ENCODE measurements at regions not wholly inside any gene's neighbourhood (a gene's known extent, or its start where the extent isn't known, plus 50 kb on each side); places are given as distances from the start of the nearest gene placed in this dataset.

DNA sequence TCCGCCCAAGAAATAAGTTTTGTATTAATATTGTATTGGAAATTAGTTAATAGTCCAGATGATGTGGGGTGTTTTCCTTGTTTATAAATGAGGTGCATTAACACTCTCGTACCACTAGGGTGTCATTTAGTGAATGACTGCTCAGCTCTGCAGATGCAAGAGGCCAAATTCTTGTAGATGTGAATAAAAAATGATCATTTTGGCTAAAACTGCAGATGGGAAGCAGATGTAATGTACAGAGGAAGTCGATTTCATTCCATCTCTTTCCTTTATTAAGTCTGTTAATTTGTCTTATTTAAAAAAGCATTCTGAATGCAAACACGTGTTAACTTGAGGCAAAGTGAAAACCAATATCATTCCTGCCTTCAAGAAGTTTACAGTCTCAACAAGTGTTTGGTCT, 108.1 kb downstream of the DHX15 start:
- no peak for DNase-seq
- Mint-ChIP-seq H3K9me3 (no peaks in the 10 kb centered on the region), H3K36me3 (ENCODE audit: low read depth) (no peaks in the 10 kb centered on the region), H3K27me3 (ENCODE audit: low read depth) (peaks cover 48% of the 10 kb centered on the region), H3K27ac (no peak overlapping the region), H3K4me3 (no peak overlapping the region), H3K4me1 (ENCODE audit: low read depth) (peaks cover 12% of the 10 kb centered on the region)
- intact Hi-C loops (cut with micrococcal nuclease), result no loop called here
- CTCF ChIA-PET, result interaction anchor here (1.1 to 1.2 kb wide), 3 partner anchors 10 to 14 kb away, joined by 3 read pairs; no protein-coding TSS in a partner anchor

DNA sequence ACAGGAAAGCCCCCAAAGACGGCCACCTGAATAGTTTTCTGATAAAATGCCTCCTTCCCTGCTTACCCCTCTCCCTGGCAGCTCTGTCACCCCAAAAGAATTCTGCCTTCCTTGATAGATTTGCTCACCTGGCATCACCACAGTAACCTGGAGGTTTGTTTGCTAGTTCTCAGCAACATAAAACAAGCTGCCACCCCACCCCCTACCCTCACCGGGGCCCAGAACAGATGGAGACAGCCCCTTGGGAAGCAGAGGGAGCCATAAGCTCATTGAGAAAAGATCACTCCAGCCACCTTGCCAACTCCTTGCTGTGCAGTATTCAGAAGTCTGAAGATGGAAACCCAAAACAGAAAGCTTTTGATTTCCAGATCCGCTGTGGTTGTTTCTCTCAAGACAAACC, 108.6 kb downstream of the DHX15 start:
- Mint-ChIP-seq H3K9me3 (no peaks in the 10 kb centered on the region), H3K4me1 (ENCODE audit: low read depth) (peaks cover 15% of the 10 kb centered on the region), H3K36me3 (ENCODE audit: low read depth) (no peaks in the 10 kb centered on the region), H3K27ac (no peak overlapping the region), H3K4me3 (no peak overlapping the region), H3K27me3 (ENCODE audit: low read depth) (peaks cover 47% of the 10 kb centered on the region)
- no peak for DNase-seq
- intact Hi-C loops (cut with micrococcal nuclease), result no loop called here
- CTCF ChIA-PET, result interaction anchor here (1.1 to 1.2 kb wide), 3 partner anchors 10 to 14 kb away, joined by 3 read pairs; no protein-coding TSS in a partner anchor

DNA sequence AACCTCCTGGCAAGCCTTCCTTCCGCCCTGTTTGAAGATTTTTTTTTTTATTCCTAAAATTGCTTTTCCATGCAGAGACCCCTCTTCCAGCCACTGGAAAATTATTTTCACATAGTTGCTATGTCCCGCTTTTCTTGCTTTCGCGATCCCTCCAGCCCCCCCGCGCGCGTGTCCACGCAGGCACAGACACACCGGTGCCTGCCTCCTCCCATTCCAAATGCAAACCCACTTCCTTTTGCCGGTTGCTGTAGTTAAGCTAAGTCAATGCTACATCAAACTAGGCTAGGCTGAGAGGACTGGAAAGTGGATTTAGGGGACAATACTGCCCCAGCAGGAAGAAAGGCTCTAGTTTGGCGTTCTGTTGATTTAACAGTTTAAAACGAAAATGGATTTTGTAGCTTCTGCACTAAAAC, 111.0 kb downstream of the DHX15 start:
- peak; percentile 6 for DNase-seq
- Mint-ChIP-seq H3K27ac (no peak overlapping the region), H3K4me3 (peak overlapping the region; percentile 78), H3K36me3 (ENCODE audit: low read depth) (no peaks in the 10 kb centered on the region), H3K9me3 (no peaks in the 10 kb centered on the region), H3K27me3 (ENCODE audit: low read depth) (peaks cover 64% of the 10 kb centered on the region), H3K4me1 (ENCODE audit: low read depth) (peaks cover 28% of the 10 kb centered on the region)
- CTCF ChIA-PET, result interaction anchor here (0.7 kb wide), 1 partner anchor 12 kb away, joined by 3 read pairs; no protein-coding TSS in a partner anchor
- intact Hi-C loops (cut with micrococcal nuclease), result loop anchor here (5.0 kb wide), 3 partner anchors 214 to 1141 kb away; partner anchors contain the start of gene ZCCHC4

- Mint-ChIP-seq H3K27ac (no peak overlapping the region), H3K9me3 (no peaks in the 10 kb centered on the region), H3K4me3 (peak overlapping the region; percentile 83), H3K27me3 (ENCODE audit: low read depth) (peaks cover 64% of the 10 kb centered on the region), H3K4me1 (ENCODE audit: low read depth) (peaks cover 29% of the 10 kb centered on the region), H3K36me3 (ENCODE audit: low read depth) (no peaks in the 10 kb centered on the region)
- intact Hi-C loops (cut with micrococcal nuclease), result loop anchor here (5.0 kb wide), 3 partner anchors 215 to 1140 kb away; partner anchors contain the start of gene ZCCHC4
- CTCF ChIA-PET, result interaction anchor here (0.6 kb wide), 1 partner anchor 66 kb away, joined by 3 read pairs; no protein-coding TSS in a partner anchor
- peak; percentile 47 for DNase-seq
Measured at GRCh38 chr4:24472514-24473308, 111.6 kb downstream of the DHX15 start.

GRCh38 chr4:24472161-24472510, 112.2 kb downstream of the DHX15 start:
- CTCF ChIA-PET, result interaction anchor here (0.6 kb wide), 1 partner anchor 67 kb away, joined by 3 read pairs; no protein-coding TSS in a partner anchor
- peaks cover 63% of the 10 kb centered on the region for H3K27me3 Mint-ChIP-seq (ENCODE audit: low read depth)

GRCh38 chr4:24471486-24472160, 112.7 kb downstream of the DHX15 start:
- no peaks in the 10 kb centered on the region for H3K36me3 Mint-ChIP-seq (ENCODE audit: low read depth)
- H3K9me3 Mint-ChIP-seq, result no peaks in the 10 kb centered on the region
- CTCF ChIA-PET, result interaction anchor here (0.7 to 1.9 kb wide), 4 partner anchors 11 to 80 kb away, joined by 3 to 6 read pairs (median 3); no protein-coding TSS in a partner anchor
- peaks cover 29% of the 10 kb centered on the region for H3K4me1 Mint-ChIP-seq (ENCODE audit: low read depth)
- H3K27me3 Mint-ChIP-seq (ENCODE audit: low read depth), result peaks cover 61% of the 10 kb centered on the region
- intact Hi-C loops (cut with micrococcal nuclease), result loop anchor here (5.0 kb wide), 3 partner anchors 216 to 1139 kb away; partner anchors contain the start of gene ZCCHC4
- DNase-seq, result peak; percentile 5
- no peak overlapping the region for H3K27ac Mint-ChIP-seq
- H3K4me3 Mint-ChIP-seq, result peak overlapping the region; percentile 83

More at GRCh38 chr4:24472161-24472510, 112.2 kb downstream of the DHX15 start:
- DNase-seq, result peak; percentile 5
- intact Hi-C loops (cut with micrococcal nuclease), result loop anchor here (5.0 kb wide), 3 partner anchors 215 to 1140 kb away; partner anchors contain the start of gene ZCCHC4
- no peaks in the 10 kb centered on the region for H3K36me3 Mint-ChIP-seq (ENCODE audit: low read depth)
- peaks cover 29% of the 10 kb centered on the region for H3K4me1 Mint-ChIP-seq (ENCODE audit: low read depth)
- H3K9me3 Mint-ChIP-seq, result no peaks in the 10 kb centered on the region
- H3K4me3 Mint-ChIP-seq, result peak overlapping the region; percentile 83
- no peak overlapping the region for H3K27ac Mint-ChIP-seq

DNA sequence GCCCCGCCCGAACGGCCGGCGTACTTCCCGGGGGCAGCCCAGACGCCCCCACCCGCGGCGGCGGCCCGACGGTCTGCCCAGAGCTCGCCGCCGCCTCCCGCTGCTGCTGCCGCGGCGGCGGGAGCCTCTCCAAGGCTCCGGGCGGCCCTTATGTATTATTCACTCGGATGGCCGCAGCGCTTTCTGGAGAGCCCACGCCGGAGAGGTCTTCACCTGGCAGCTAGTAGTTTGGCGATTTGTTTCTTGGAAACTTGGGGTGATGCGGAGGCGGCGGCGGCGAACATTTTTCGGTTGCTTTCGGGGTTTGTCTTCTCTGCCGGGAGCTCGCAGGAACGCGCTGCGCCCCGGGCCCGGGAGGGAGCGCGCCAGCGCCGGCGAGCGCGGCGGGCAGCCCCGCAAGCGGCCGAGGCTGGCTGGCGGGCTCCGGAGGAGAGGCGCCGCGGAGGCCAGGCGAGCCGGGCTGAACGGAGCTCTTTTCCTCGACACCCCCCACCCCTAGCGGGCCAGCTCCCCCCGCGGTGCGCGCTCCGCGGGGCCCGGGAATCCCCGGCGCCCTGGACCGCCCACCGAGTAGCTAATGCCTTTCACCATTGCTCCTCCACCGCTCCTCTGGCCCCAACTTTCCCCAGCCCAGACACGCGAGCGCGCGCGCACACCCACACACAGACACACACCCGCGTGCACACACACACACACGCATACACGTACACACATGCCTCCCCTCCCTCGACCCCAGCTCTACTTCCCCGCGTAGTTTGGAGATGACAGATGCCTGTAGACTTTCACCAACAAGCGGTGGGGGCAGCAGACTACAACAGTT, 113.5 kb downstream of the DHX15 start:
- Mint-ChIP-seq H3K27me3 (ENCODE audit: low read depth) (peaks cover 60% of the 10 kb centered on the region), H3K9me3 (no peaks in the 10 kb centered on the region), H3K36me3 (ENCODE audit: low read depth) (no peaks in the 10 kb centered on the region), H3K4me3 (peak overlapping the region; percentile 83), H3K4me1 (ENCODE audit: low read depth) (peaks cover 29% of the 10 kb centered on the region), H3K27ac (peak overlapping the region; percentile 15)
- CTCF ChIA-PET, result interaction anchor here (0.7 to 1.9 kb wide), 5 partner anchors 10 to 681 kb away, joined by 3 to 6 read pairs (median 3); no protein-coding TSS in a partner anchor
- DNase-seq, result peak; percentile 30
- intact Hi-C loops (cut with micrococcal nuclease), result loop anchor here (1.0 to 5.0 kb wide), 4 partner anchors 113 to 1139 kb away; partner anchors contain the start of genes DHX15 and ZCCHC4

DNA sequence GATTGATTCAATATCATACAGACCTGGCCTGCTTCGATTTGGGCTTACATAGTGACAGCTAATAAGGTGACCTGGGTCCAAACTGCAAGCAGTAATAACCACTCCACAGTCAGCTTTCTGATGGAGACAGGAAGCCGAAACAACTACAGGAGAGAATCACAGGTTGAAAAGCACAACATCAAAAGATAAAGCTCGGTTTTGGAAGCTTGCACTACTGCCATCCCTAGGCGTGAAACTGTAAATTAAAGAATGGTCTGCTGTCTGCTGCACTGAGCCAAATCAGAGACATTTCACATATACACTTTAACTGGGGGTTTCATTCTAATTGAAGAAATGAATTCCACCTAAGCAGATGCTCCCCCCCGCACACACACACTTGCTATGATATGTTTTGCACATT, 116.3 kb downstream of the DHX15 start:
- peaks cover 67% of the 10 kb centered on the region for H3K27me3 Mint-ChIP-seq (ENCODE audit: low read depth)
- H3K36me3 Mint-ChIP-seq (ENCODE audit: low read depth), result no peaks in the 10 kb centered on the region
- intact Hi-C loops (cut with micrococcal nuclease), result no loop called here
- H3K9me3 Mint-ChIP-seq, result no peaks in the 10 kb centered on the region
- CTCF ChIA-PET, result no interaction called here
- H3K4me1 Mint-ChIP-seq (ENCODE audit: low read depth), result peaks cover 26% of the 10 kb centered on the region
- H3K27ac Mint-ChIP-seq, result no peak overlapping the region
- no peak for DNase-seq
- no peak overlapping the region for H3K4me3 Mint-ChIP-seq

DNA sequence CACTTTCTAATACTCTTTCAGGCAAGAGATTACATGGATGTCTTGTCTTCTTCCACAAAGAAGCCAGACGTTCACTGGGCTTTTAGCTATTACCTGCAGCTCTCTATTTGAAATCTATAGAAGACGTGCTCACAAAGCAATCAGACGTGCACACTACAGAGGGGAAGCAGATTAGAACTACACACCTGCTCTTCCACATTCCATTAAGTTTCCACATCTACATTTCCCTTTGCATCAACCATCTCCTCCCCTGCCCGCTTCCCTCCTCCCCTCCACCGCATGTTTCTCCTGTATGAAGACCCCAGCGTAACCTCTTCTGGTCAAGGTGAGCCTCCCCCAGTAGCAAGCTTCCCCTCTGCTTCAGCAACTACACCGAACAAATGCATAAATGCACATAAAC, 119.8 kb downstream of the DHX15 start:
- peaks cover 54% of the 10 kb centered on the region for H3K27me3 Mint-ChIP-seq (ENCODE audit: low read depth)

GRCh38 chr4:24456431-24456830, 127.9 kb downstream of the DHX15 start:
- intact Hi-C loops (cut with micrococcal nuclease), result no loop called here
- Mint-ChIP-seq H3K36me3 (ENCODE audit: low read depth) (no peaks in the 10 kb centered on the region), H3K4me1 (ENCODE audit: low read depth) (no peaks in the 10 kb centered on the region), H3K4me3 (no peak overlapping the region), H3K27me3 (ENCODE audit: low read depth) (peaks cover 11% of the 10 kb centered on the region), H3K27ac (no peak overlapping the region), H3K9me3 (no peaks in the 10 kb centered on the region)
- CTCF ChIA-PET, result no interaction called here
- DNase-seq, result no peak

More for the DNA sequence above, 119.8 kb downstream of the DHX15 start:
- Mint-ChIP-seq H3K4me1 (ENCODE audit: low read depth) (peaks cover 8% of the 10 kb centered on the region), H3K36me3 (ENCODE audit: low read depth) (no peaks in the 10 kb centered on the region), H3K9me3 (no peaks in the 10 kb centered on the region), H3K4me3 (no peak overlapping the region), H3K27ac (no peak overlapping the region)
- CTCF ChIA-PET, result no interaction called here
- intact Hi-C loops (cut with micrococcal nuclease), result no loop called here
- DNase-seq, result no peak

DNA sequence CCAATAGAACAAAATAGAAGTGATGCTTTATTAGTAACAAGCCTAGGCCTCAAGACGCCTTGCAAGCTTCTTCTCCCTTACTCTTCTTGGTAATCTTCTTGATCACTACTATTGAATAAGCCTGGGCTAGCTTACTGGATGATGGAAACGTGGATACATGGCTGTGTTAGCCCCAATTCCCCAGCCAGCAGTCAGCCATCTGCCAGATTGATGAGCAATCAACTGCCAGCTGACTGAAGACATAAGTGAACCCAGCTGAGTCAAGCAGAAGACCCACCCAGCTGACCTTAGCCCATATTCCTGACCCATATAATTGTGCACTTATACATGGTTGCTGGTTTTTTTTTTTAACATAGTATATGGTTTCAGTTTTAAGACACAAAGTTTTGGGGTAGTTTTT, 130.4 kb downstream of the DHX15 start:
- H3K27ac Mint-ChIP-seq, result no peak overlapping the region
- no peak overlapping the region for H3K4me3 Mint-ChIP-seq
- no peak for DNase-seq
- H3K4me1 Mint-ChIP-seq (ENCODE audit: low read depth), result no peaks in the 10 kb centered on the region
- CTCF ChIA-PET, result no interaction called here
- no peaks in the 10 kb centered on the region for H3K36me3 Mint-ChIP-seq (ENCODE audit: low read depth)
- no peaks in the 10 kb centered on the region for H3K9me3 Mint-ChIP-seq
- peaks cover 19% of the 10 kb centered on the region for H3K27me3 Mint-ChIP-seq (ENCODE audit: low read depth)
- intact Hi-C loops (cut with micrococcal nuclease), result no loop called here

DNA sequence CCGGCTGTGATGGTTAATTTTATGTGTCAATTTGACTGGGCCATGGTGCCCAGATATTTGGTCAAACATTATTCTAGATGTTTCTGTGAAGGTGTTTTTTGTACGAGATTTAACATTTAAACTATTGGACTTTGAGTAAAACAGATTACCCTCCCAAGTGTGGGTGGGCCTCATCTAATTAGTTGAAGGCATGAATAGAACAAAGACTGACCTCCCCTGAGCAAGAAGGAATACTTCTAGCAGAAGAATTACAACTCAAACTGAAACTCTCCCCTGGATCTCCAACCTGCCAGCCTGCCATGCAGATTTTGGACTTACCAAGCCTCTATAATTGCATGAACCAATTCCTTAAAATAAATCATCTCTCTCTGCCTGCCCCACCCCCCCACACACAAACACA, 132.5 kb downstream of the DHX15 start:
- H3K9me3 Mint-ChIP-seq, result no peaks in the 10 kb centered on the region
- no peak for DNase-seq
- no peak overlapping the region for H3K4me3 Mint-ChIP-seq
- H3K4me1 Mint-ChIP-seq (ENCODE audit: low read depth), result no peaks in the 10 kb centered on the region
- no peaks in the 10 kb centered on the region for H3K36me3 Mint-ChIP-seq (ENCODE audit: low read depth)
- H3K27me3 Mint-ChIP-seq (ENCODE audit: low read depth), result peaks cover 26% of the 10 kb centered on the region
- intact Hi-C loops (cut with micrococcal nuclease), result no loop called here
- H3K27ac Mint-ChIP-seq, result no peak overlapping the region
- CTCF ChIA-PET, result no interaction called here

Measured in activated naive CD4-positive, alpha-beta T cell treated with anti-CD3 and anti-CD28 coated beads for 36 hours (primary cell).